OCI-LY1 (cell line): ENCODE measurements at regions not wholly inside any gene's neighbourhood (a gene's known extent, or its start where the extent isn't known, plus 50 kb on each side); places are given as distances from the start of the nearest gene placed in this dataset.
"Not testable (repeated sequence)": the region's sequence is repeated elsewhere in the genome, so short reads cannot be mapped to it uniquely, and the experiment has no call there.

Experiments
- H2AFZ ChIP-seq: fragments of 200-600 bp; sonication (generic), shearing (Covaris generic); 2 replicates; pipeline ENCODE4 v1.6.0; 2014; ENCODE audit warnings: antibody characterized with exemption, mild to moderate bottlenecking, low read length
- H3F3A ChIP-seq: fragments of 200-600 bp; sonication (generic), shearing (Covaris generic); 2 replicates; pipeline ENCODE4 v1.6.0; 2014; ENCODE audit warnings: mild to moderate bottlenecking, antibody characterized with exemption, low read length, moderate library complexity; ENCODE audit not compliant: insufficient read depth
- H3K27ac ChIP-seq: fragments of 200-600 bp; sonication (generic); 2 replicates; pipeline ENCODE4 v1.5.1; 2014; ENCODE audit warnings: low read length, mixed run types, mild to moderate bottlenecking, low read depth; ENCODE audit not compliant: poor library complexity, severe bottlenecking
- H3K27me3 ChIP-seq: fragments of 200-600 bp; sonication (generic); 2 replicates; pipeline ENCODE4 v1.6.0; 2014; ENCODE audit warnings: antibody characterized with exemption, mild to moderate bottlenecking, low read length, moderate library complexity; ENCODE audit not compliant: insufficient read depth
- H3K36me3 ChIP-seq: fragments of 200-600 bp; sonication (generic); 2 replicates; pipeline ENCODE4 v1.6.1; 2014; ENCODE audit warnings: mild to moderate bottlenecking, antibody characterized with exemption, low read length, moderate library complexity, mixed read lengths; ENCODE audit not compliant: insufficient read depth
- H3K4me1 ChIP-seq: fragments of 200-600 bp; sonication (generic); 2 replicates; pipeline ENCODE4 v1.5.1; 2014; ENCODE audit warnings: mild to moderate bottlenecking, low read length, moderate library complexity; ENCODE audit not compliant: insufficient read depth, severe bottlenecking
- H3K4me2 ChIP-seq: fragments of 200-600 bp; sonication (generic), shearing (Covaris generic); 2 replicates; pipeline ENCODE4 v1.6.1; 2014; ENCODE audit warnings: low read length
- H3K4me3 ChIP-seq: fragments of 200-600 bp; sonication (generic); 2 replicates; pipeline ENCODE4 v1.5.1; 2014; ENCODE audit warnings: low read length, low read depth, mild to moderate bottlenecking, mixed read lengths; ENCODE audit not compliant: poor library complexity, severe bottlenecking
- H3K79me2 ChIP-seq: fragments of 200-600 bp; shearing (Covaris generic); 2 replicates; pipeline ENCODE4 v1.6.1; 2016; ENCODE audit warnings: mixed run types, low read length, mixed read lengths; ENCODE audit not compliant: insufficient read depth
- H3K9ac ChIP-seq: fragments of 200-600 bp; sonication (generic), shearing (Covaris generic); 2 replicates; pipeline ENCODE4 v1.6.1; 2014; ENCODE audit warnings: mild to moderate bottlenecking, low read length, mixed read lengths
- H3K9me2 ChIP-seq: fragments of 200-600 bp; sonication (generic), shearing (Covaris generic); 2 replicates; pipeline ENCODE4 v1.6.1; 2014; ENCODE audit warnings: low read depth, mild to moderate bottlenecking, low read length, mixed read lengths
- H3K9me3 ChIP-seq: fragments of 200-600 bp; shearing (Covaris generic); 2 replicates; pipeline ENCODE4 v1.6.1; 2014; ENCODE audit warnings: low read length, mixed read lengths
- H4K20me1 ChIP-seq: fragments of 200-600 bp; sonication (generic), shearing (Covaris generic); 2 replicates; pipeline ENCODE4 v1.6.0; 2016; ENCODE audit warnings: mild to moderate bottlenecking, low read length; ENCODE audit not compliant: insufficient read depth
- EZH2 ChIP-seq: fragments of 200-600 bp; sonication (generic), shearing (Covaris generic); IDR thresholded peaks from 2 replicates; pipeline ENCODE4 v1.8.0; 2017; ENCODE audit warnings: borderline replicate concordance, mixed run types, mild to moderate bottlenecking, antibody characterized with exemption, low read length, moderate library complexity, mixed read lengths
- TF ChIP-seq, protein P1 (sequence below): fragments of 200-600 bp; sonication (generic), shearing (Covaris generic); IDR thresholded peaks from 2 replicates; pipeline ENCODE4 v1.5.1; 2017; ENCODE audit warnings: mild to moderate bottlenecking, antibody characterized with exemption, low read length, moderate library complexity, mixed read lengths

DNA sequence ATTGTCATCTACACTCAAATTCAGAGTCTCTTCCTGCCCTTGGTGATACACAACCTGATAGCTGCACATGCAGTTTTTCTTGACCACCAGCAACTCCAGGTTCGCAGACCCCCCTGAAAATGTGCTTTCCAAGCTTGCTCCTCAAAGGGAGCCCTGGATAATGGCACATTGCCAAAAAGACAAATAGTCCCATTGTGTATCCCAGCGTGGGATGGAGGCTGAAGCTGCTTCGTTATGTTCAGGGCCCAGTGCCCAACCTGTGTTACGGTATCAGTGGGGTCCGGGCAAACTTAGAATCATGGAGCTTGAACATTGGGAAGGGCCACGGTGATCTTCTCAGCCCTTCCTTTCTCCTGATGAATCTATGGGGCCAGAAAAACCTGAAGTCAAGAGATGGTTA lies 173.0 kb downstream of the TEX29 start:
- Histone ChIP-seq H3K36me3 (no peaks in the 10 kb centered on the region), H2AFZ (no peak overlapping the region), H3F3A (no peaks in the 10 kb centered on the region), H3K4me1 (no peaks in the 10 kb centered on the region), H4K20me1 (no peaks in the 10 kb centered on the region), H3K4me2 (no peak overlapping the region), H3K79me2 (no peaks in the 10 kb centered on the region), H3K9me3 (no peaks in the 10 kb centered on the region; the same call in 1 of the 2 replicates), H3K27me3 (peaks cover under 1% of the 10 kb centered on the region; the same call in 1 of the 2 replicates), H3K27ac (no peak overlapping the region), H3K9me2 (no peaks in the 10 kb centered on the region), H3K4me3 (no peak overlapping the region), H3K9ac (no peak overlapping the region)
- TF ChIP-seq EZH2: no peak
- TF ChIP-seq, protein P1, sequence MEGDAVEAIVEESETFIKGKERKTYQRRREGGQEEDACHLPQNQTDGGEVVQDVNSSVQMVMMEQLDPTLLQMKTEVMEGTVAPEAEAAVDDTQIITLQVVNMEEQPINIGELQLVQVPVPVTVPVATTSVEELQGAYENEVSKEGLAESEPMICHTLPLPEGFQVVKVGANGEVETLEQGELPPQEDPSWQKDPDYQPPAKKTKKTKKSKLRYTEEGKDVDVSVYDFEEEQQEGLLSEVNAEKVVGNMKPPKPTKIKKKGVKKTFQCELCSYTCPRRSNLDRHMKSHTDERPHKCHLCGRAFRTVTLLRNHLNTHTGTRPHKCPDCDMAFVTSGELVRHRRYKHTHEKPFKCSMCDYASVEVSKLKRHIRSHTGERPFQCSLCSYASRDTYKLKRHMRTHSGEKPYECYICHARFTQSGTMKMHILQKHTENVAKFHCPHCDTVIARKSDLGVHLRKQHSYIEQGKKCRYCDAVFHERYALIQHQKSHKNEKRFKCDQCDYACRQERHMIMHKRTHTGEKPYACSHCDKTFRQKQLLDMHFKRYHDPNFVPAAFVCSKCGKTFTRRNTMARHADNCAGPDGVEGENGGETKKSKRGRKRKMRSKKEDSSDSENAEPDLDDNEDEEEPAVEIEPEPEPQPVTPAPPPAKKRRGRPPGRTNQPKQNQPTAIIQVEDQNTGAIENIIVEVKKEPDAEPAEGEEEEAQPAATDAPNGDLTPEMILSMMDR: no peak

DNA sequence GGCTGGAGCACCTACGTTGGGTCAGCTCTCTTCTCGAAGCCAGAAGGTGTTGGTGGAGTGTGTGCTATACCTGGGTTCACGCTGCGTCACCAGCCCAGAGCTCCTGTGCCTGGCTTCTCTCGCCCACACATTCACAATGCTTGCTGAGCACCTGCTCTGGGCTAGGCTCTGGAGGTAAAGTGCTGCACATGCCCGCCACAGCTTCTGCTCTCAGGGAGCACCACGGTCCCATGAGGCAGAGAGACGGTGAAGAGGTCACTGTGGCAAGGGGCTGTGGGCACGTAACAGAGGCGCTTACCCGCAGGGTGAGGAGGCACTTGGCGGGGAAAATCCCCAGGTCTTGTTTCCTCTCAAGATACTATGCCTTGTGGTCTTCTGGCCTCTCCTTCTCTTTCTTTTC lies 174.2 kb downstream of the TEX29 start:
- no peak overlapping the region for H3K4me2 ChIP-seq
- H3K27me3 ChIP-seq: no peaks in the 10 kb centered on the region; the same call in 1 of the 2 replicates
- H3K4me1 ChIP-seq: no peaks in the 10 kb centered on the region
- H3K36me3 ChIP-seq: no peaks in the 10 kb centered on the region
- no peak overlapping the region for H3K27ac ChIP-seq
- H3K9me3 ChIP-seq: no peaks in the 10 kb centered on the region; the same call in 1 of the 2 replicates
- H3K9ac ChIP-seq: no peak overlapping the region
- no peak for TF ChIP-seq EZH2
- TF ChIP-seq, protein P1: no peak
- no peaks in the 10 kb centered on the region for H3K79me2 ChIP-seq
- no peaks in the 10 kb centered on the region for H3F3A ChIP-seq
- no peak overlapping the region for H2AFZ ChIP-seq
- H3K4me3 ChIP-seq: no peak overlapping the region
- no peaks in the 10 kb centered on the region for H4K20me1 ChIP-seq
- H3K9me2 ChIP-seq: no peaks in the 10 kb centered on the region

DNA sequence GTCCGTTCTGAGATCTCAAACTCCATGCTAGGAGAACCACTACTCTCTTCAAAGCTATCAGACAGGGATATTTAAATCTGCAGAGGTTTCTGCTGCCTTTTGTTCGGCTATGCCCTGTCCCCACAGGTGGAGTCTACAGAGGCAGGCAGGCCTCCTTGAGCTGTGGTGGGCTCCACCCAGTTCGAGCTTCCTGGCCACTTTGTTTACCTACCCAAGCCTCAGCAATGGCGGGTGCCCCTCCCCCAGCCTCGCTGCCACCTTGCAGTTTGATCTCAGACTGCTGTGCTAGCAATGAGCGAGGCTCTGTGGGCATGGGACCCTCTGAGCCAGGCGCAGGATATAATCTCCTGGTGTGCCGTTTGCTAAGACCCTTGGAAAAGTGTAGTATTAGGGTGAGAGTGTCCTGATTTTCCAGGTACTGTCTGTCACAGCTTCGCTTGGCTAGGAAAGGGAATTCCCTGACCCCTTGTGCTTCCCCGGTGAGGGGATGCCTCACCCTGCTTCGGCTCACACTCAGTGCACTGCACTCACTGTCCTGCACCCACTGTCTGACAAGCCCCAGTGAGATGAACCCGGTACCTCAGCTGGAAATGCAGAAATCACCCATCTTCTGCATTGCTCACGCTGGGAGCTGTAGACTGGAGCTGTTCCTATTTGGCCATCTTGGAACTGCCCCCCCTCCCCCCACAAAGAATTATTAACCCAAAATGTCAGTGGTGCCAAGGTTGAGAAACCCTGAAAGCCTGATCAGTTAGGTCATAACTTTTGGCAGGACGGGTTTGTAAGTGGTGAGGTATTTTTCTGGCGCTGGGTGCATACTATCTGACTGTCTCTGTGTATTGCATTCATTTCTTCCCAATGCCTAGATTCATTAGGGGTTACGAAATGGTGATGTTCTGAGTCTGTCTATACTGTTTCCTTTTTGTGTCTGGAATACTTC lies 181.4 kb downstream of the TEX29 start:
- not testable (repeated sequence) for H3K27ac ChIP-seq

More for the DNA sequence above, 181.4 kb downstream of the TEX29 start:
- H3K27me3 ChIP-seq, H3K9me2 ChIP-seq, H3K4me2 ChIP-seq, H3F3A ChIP-seq, H3K9me3 ChIP-seq, H4K20me1 ChIP-seq, H3K4me1 ChIP-seq, H3K79me2 ChIP-seq, H2AFZ ChIP-seq, H3K36me3 ChIP-seq, H3K4me3 ChIP-seq, H3K9ac ChIP-seq: not testable (repeated sequence)
